ENCODE measurements at regions not wholly inside any gene's neighbourhood (a gene's known extent, or its start where the extent isn't known, plus 50 kb on each side); places are given as distances from the start of the nearest gene placed in this dataset.

DNA sequence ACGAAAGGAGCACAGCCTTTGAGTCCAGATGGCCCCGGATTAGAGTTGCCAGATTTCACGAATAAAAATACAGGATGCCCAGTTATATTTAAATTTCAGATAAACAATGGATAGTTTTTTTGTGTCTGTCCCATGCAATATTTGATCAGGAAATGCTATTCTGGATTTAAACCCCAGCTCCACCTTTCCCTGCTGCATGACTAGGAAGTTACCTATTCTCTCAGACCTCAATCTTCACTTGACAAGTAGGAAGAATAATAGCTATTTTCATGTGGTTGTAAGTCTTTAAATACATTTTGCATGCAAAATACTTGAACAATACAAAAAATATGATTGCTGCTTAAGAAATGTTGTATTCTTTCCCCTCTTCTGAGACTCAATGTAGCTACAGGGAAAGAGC lies 125.3 kb upstream of the P2RY1 start:
- TF ChIP-seq, protein P1, sequence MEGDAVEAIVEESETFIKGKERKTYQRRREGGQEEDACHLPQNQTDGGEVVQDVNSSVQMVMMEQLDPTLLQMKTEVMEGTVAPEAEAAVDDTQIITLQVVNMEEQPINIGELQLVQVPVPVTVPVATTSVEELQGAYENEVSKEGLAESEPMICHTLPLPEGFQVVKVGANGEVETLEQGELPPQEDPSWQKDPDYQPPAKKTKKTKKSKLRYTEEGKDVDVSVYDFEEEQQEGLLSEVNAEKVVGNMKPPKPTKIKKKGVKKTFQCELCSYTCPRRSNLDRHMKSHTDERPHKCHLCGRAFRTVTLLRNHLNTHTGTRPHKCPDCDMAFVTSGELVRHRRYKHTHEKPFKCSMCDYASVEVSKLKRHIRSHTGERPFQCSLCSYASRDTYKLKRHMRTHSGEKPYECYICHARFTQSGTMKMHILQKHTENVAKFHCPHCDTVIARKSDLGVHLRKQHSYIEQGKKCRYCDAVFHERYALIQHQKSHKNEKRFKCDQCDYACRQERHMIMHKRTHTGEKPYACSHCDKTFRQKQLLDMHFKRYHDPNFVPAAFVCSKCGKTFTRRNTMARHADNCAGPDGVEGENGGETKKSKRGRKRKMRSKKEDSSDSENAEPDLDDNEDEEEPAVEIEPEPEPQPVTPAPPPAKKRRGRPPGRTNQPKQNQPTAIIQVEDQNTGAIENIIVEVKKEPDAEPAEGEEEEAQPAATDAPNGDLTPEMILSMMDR (IDR thresholded peaks at IDR 0.05), result no peak
- POLR2A ChIA-PET, result no interaction called here
- intact Hi-C loops (cut with DNase I, micrococcal nuclease), result no loop called here

DNA sequence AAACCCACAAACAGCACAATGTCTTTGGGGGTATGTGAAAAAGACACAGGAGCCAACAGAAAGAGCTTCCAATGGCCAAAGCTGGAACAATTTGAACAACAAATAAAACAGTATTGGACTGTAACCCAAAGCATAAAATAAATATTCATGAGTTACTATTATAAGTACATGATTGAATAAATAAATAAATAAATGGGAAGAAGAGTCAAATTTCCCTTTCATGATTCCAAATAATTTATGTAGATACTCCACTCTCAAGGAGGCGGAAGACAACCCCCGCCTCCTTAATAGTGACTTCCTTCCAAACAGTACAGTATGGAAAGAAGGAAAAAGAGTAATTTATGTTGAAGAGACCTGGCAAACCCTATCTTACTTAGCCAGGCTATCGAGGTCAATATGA lies 124.4 kb upstream of the P2RY1 start:
- Mint-ChIP-seq H3K27ac (no peak overlapping the region), H3K9me3 (no peaks in the 10 kb centered on the region), H3K4me1 (ENCODE audit: low read depth) (no peaks in the 10 kb centered on the region), H3K4me3 (no peak overlapping the region), H3K36me3 (ENCODE audit: low read depth) (no peaks in the 10 kb centered on the region), H3K27me3 (no peaks in the 10 kb centered on the region)
- Histone ChIP-seq H3K9me3 (ENCODE audit: control insufficient read depth in 1 of 2, insufficient read depth in 1 of 2, low read length in 2 of 2) (no peaks in the 10 kb centered on the region), H3K27ac (ENCODE audit: low read depth in 1 of 2, low read length in 2 of 2) (no peak overlapping the region), H3K4me1 (ENCODE audit: insufficient read depth, low read length) (no peaks in the 10 kb centered on the region), H3K4me3 (ENCODE audit: low read length) (no peak overlapping the region), H3K36me3 (ENCODE audit: insufficient read depth, low read length) (no peaks in the 10 kb centered on the region), H3K27me3 (ENCODE audit: control insufficient read depth in 1 of 2, insufficient read depth in 2 of 2, low read length in 2 of 2) (no peaks in the 10 kb centered on the region)
- ChIA-PET POLR2A (no interaction called here), CTCF (no interaction called here)
- intact Hi-C loops (cut with DNase I, micrococcal nuclease), result no loop called here
- no peak for ATAC-seq (ENCODE audit: poor library complexity)
- TF ChIP-seq, protein P1 (IDR thresholded peaks at IDR 0.05), result no peak
- no peak for DNase-seq

More for the DNA sequence above, 125.3 kb upstream of the P2RY1 start:
- CTCF ChIA-PET, result no interaction called here
- Histone ChIP-seq H3K4me1 (ENCODE audit: insufficient read depth, low read length) (no peaks in the 10 kb centered on the region), H3K27ac (ENCODE audit: low read depth in 1 of 2, low read length in 2 of 2) (no peak overlapping the region), H3K4me3 (ENCODE audit: low read length) (no peak overlapping the region), H3K36me3 (ENCODE audit: insufficient read depth, low read length) (no peaks in the 10 kb centered on the region), H3K9me3 (ENCODE audit: control insufficient read depth in 1 of 2, insufficient read depth in 1 of 2, low read length in 2 of 2) (no peaks in the 10 kb centered on the region), H3K27me3 (ENCODE audit: control insufficient read depth in 1 of 2, insufficient read depth in 2 of 2, low read length in 2 of 2) (no peaks in the 10 kb centered on the region)
- ATAC-seq (ENCODE audit: poor library complexity) (no peak), DNase-seq (no peak)
- H3K27ac Mint-ChIP-seq, result no peak overlapping the region
- H3K27me3 Mint-ChIP-seq, result no peaks in the 10 kb centered on the region
- H3K9me3 Mint-ChIP-seq, result no peaks in the 10 kb centered on the region
- no peaks in the 10 kb centered on the region for H3K4me1 Mint-ChIP-seq (ENCODE audit: low read depth)
- H3K36me3 Mint-ChIP-seq (ENCODE audit: low read depth), result no peaks in the 10 kb centered on the region
- no peak overlapping the region for H3K4me3 Mint-ChIP-seq

DNA sequence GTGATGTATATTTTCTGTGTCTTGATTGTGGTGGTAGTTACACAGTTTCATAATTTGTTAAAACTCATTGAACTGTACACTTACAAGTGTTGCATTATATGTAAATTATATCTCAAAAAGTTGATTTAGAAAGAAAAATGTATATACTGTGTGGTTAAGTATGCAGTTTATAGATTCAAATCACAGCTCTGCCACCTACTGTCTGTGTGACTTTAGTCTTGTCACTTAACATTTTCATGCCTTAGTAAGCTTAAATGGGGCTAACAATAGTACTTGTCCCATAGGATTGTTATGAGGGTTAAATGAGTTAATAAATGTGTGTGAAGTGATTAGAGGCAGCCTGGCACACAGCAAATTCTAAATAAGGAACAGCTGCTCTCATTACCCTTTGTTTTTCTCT lies 120.9 kb upstream of the P2RY1 start:
- H3K27ac Mint-ChIP-seq, result no peak overlapping the region
- Histone ChIP-seq H3K9me3 (ENCODE audit: control insufficient read depth in 1 of 2, insufficient read depth in 1 of 2, low read length in 2 of 2) (no peaks in the 10 kb centered on the region), H3K27ac (ENCODE audit: low read depth in 1 of 2, low read length in 2 of 2) (no peak overlapping the region), H3K4me1 (ENCODE audit: insufficient read depth, low read length) (no peaks in the 10 kb centered on the region), H3K4me3 (ENCODE audit: low read length) (no peak overlapping the region), H3K36me3 (ENCODE audit: insufficient read depth, low read length) (no peaks in the 10 kb centered on the region), H3K27me3 (ENCODE audit: control insufficient read depth in 1 of 2, insufficient read depth in 2 of 2, low read length in 2 of 2) (no peaks in the 10 kb centered on the region)
- ATAC-seq (ENCODE audit: poor library complexity) (no peak), DNase-seq (no peak)
- intact Hi-C loops (cut with DNase I, micrococcal nuclease), result no loop called here
- ChIA-PET POLR2A (no interaction called here), CTCF (no interaction called here)
- H3K9me3 Mint-ChIP-seq, result no peaks in the 10 kb centered on the region
- no peaks in the 10 kb centered on the region for H3K4me1 Mint-ChIP-seq (ENCODE audit: low read depth)
- TF ChIP-seq, protein P1 (IDR thresholded peaks at IDR 0.05), result no peak
- peaks cover 4% of the 10 kb centered on the region for H3K27me3 Mint-ChIP-seq
- H3K36me3 Mint-ChIP-seq (ENCODE audit: low read depth), result no peaks in the 10 kb centered on the region
- no peak overlapping the region for H3K4me3 Mint-ChIP-seq

Measured in CD4-positive, alpha-beta T cell (primary cell).